WI38 (cell line): ENCODE measurements at regions not wholly inside any gene's neighbourhood (a gene's known extent, or its start where the extent isn't known, plus 50 kb on each side); places are given as distances from the start of the nearest gene placed in this dataset.

Experiments used
- H3K4me3 ChIP-seq: 2 replicates; pipeline ENCODE4 v1.5.1; 2011; ENCODE audit warnings: low read depth, mild to moderate bottlenecking, control low read depth, low read length
- TF ChIP-seq, protein P1 (sequence below): IDR thresholded peaks from 2 replicates; pipeline ENCODE4 v1.5.1; 2012; ENCODE audit warnings: low read depth, mild to moderate bottlenecking, control low read depth, low read length

DNA sequence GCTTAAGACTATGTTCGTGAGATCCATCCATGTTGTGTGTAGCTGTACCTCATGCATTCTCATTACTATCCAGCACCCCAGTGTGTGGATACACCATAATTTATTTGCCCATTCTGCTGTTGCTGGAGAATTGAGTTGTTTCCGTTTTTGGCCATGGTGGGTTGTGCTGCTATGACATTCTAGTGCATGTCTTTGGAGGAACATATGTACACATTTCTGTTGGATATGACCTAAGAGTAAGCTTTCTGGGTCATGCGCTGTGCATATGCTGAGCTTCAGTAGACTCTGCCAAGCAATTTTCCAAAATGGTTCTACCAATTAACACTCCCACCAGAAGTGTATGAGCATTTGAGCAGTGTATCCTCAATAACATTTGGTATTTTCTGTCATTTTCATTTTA lies 316.6 kb downstream of the MIAT start:
- no peak overlapping the region for H3K4me3 ChIP-seq
- TF ChIP-seq, protein P1, sequence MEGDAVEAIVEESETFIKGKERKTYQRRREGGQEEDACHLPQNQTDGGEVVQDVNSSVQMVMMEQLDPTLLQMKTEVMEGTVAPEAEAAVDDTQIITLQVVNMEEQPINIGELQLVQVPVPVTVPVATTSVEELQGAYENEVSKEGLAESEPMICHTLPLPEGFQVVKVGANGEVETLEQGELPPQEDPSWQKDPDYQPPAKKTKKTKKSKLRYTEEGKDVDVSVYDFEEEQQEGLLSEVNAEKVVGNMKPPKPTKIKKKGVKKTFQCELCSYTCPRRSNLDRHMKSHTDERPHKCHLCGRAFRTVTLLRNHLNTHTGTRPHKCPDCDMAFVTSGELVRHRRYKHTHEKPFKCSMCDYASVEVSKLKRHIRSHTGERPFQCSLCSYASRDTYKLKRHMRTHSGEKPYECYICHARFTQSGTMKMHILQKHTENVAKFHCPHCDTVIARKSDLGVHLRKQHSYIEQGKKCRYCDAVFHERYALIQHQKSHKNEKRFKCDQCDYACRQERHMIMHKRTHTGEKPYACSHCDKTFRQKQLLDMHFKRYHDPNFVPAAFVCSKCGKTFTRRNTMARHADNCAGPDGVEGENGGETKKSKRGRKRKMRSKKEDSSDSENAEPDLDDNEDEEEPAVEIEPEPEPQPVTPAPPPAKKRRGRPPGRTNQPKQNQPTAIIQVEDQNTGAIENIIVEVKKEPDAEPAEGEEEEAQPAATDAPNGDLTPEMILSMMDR, result no peak

DNA sequence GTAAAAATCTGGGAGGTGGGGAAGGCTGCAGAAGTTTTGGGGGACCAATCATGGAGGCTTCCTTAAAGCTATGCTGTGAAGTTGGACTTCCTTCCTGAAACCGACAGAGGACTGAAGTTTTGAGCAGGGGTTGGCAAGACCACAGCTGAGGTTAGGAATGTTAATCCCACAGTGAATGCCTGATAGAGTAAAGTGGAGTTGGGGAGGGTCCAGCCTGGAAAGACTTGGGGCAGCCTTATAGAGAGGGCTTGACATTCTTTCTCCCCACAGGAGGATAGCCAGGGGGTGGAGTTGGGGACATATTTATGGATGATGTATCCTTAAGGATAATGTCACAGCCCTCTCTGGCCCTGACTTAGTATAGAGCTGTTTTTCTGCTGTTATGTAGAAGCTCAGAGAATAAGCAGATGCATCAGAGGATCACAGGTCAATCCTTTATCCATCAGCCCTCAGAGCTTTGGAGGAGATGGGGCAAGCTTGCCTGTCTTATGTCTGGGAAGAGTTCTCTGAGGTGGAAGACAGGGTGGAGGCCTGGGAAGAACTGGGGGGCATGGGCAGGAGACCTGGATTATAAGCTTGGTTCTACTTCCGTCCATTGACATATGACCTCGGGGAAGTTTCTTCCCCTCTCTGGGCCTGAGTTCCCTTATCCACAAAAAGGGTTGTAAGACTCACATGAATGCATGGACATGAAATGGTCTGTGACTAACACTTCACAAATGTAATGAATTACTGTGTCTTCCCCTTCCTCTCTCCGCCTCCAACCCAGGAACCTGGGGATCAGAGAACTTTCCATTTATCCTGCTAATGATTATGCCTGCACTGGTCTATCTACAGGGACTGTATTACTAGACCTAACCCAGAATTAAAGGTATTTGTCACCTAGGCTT lies 317.8 kb downstream of the MIAT start:
- TF ChIP-seq, protein P1, result no peak
- no peak overlapping the region for H3K4me3 ChIP-seq

- no peak overlapping the region for H3K4me3 ChIP-seq
- TF ChIP-seq, protein P1, result no peak
Measured at GRCh38 chr22:26975865-26976264, 318.5 kb downstream of the MIAT start.

GRCh38 chr22:26977741-26978376 lies 320.5 kb downstream of the MIAT start:
- TF ChIP-seq, protein P1, result no peak
- H3K4me3 ChIP-seq, result no peak overlapping the region

DNA sequence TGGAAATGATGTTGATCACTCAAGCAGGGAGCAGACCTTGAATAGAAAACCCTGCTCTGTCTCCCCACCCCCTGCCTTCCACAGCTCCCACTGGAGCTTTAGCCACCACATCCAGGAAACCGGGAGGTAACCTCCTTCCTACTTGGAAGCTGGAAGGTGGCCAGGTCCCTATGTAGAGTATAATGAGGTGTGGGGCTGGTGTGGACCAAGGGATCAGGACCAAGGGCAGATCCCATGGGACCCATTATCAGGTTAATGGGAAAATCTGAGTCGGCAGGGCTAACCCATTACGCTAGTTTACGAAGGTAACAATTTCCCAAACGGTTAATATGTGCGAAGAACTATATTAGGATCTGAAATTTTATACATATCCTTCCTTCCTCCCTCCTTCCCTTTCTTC lies 321.9 kb downstream of the MIAT start:
- TF ChIP-seq, protein P1, result no peak

DNA sequence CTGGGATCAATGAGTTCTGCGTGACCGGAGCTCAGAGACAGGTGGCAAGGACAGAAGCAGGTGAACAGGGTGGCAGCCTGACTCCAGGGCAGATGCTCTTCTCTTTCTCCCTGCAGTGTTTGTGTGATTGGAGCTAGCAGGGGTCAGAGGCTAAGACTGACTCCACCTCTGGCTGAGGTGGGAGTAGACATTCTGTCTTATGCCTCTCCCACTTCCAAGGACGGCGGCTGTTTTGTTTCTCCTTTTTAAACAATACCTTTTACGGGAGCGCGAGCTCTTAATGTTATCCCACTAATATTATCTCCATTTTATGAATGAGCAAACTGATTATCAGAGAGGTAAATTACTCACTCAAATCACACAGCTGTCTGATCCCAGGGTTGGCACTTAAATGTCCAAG lies 323.7 kb downstream of the MIAT start:
- no peak overlapping the region for H3K4me3 ChIP-seq
- TF ChIP-seq, protein P1, result no peak

More for the DNA sequence above, 321.9 kb downstream of the MIAT start:
- H3K4me3 ChIP-seq, result no peak overlapping the region

GRCh38 chr22:26981541-26981940 lies 324.2 kb downstream of the MIAT start:
- no peak overlapping the region for H3K4me3 ChIP-seq
- TF ChIP-seq, protein P1, result no peak
